ENCODE measurements at regions not wholly inside any gene's neighbourhood (a gene's known extent, or its start where the extent isn't known, plus 50 kb on each side); places are given as distances from the start of the nearest gene placed in this dataset.

DNA sequence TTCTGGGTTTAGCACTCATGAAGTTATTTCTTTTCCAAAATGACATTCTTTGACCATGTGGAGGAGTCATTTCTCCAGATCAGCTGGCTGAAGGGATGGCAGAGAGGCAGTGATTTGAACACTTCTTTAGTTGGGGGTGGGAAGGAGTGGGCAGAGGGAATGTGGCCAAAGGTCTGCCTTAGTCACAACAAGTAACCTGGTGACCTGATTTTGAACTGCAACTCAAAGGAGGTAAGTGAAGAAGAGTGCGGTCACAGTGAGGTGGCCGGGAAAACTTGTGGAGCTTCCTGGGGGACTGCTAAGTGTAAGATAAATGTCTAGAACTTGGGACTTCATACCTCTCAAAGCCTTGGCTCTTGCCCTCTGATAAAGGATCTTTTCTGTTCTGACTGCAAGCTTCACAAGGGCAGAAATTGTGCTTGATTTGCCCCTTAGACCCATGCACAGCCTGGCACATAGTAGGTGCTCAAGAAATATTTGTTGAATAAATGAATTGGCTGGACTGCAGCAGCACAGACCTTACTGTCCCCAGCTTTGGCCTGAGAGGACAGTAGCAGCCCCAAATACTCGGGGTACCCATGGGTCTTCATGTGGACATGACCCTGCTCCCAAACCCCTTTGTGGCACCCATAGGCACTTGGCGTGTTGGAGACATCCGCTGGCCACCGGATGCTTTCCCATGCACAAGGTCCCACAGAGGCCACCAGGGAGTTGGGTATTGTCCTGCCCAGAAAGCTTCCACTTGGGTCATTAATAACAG lies 99.0 kb upstream of the ALX4 start (continued):
- TF ChIP-seq MXI1 (IDR thresholded peaks at IDR 0.05; ENCODE audit: low read depth, low read length) (no peak), NR2F1 (conservative IDR thresholded peaks at IDR 0.05) (no peak), TCF12 (IDR thresholded peaks at IDR 0.05; ENCODE audit: low read depth, low read length) (no peak), EP300 (IDR thresholded peaks at IDR 0.05; ENCODE audit: borderline replicate concordance in 1 of 2, control insufficient read depth in 1 of 2, low read depth in 2 of 2, low read length in 2 of 2) (no peak), NRF1 (conservative IDR thresholded peaks at IDR 0.05; ENCODE audit: low read depth, low read length) (no peak), RUNX3 (IDR thresholded peaks at IDR 0.05; ENCODE audit: low read length) (no peak), IKZF2 (IDR thresholded peaks at IDR 0.05) (no peak), BACH1 (IDR thresholded peaks at IDR 0.05; ENCODE audit: borderline replicate concordance) (no peak), PAX5 (IDR thresholded peaks at IDR 0.05; ENCODE audit: borderline replicate concordance, low read depth, low read length) (no peak)
- TF ChIP-seq, protein P1, sequence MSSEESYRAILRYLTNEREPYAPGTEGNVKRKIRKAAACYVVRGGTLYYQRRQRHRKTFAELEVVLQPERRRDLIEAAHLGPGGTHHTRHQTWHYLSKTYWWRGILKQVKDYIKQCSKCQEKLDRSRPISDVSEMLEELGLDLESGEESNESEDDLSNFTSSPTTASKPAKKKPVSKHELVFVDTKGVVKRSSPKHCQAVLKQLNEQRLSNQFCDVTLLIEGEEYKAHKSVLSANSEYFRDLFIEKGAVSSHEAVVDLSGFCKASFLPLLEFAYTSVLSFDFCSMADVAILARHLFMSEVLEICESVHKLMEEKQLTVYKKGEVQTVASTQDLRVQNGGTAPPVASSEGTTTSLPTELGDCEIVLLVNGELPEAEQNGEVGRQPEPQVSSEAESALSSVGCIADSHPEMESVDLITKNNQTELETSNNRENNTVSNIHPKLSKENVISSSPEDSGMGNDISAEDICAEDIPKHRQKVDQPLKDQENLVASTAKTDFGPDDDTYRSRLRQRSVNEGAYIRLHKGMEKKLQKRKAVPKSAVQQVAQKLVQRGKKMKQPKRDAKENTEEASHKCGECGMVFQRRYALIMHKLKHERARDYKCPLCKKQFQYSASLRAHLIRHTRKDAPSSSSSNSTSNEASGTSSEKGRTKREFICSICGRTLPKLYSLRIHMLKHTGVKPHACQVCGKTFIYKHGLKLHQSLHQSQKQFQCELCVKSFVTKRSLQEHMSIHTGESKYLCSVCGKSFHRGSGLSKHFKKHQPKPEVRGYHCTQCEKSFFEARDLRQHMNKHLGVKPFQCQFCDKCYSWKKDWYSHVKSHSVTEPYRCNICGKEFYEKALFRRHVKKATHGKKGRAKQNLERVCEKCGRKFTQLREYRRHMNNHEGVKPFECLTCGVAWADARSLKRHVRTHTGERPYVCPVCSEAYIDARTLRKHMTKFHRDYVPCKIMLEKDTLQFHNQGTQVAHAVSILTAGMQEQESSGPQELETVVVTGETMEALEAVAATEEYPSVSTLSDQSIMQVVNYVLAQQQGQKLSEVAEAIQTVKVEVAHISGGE (CRISPR knock-in tag; IDR thresholded peaks at IDR 0.05), result no peak
- TF ChIP-seq, protein P2, sequence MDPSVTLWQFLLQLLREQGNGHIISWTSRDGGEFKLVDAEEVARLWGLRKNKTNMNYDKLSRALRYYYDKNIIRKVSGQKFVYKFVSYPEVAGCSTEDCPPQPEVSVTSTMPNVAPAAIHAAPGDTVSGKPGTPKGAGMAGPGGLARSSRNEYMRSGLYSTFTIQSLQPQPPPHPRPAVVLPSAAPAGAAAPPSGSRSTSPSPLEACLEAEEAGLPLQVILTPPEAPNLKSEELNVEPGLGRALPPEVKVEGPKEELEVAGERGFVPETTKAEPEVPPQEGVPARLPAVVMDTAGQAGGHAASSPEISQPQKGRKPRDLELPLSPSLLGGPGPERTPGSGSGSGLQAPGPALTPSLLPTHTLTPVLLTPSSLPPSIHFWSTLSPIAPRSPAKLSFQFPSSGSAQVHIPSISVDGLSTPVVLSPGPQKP (IDR thresholded peaks at IDR 0.05; ENCODE audit: low read depth, low read length), result no peak
- TF ChIP-seq, protein P3, sequence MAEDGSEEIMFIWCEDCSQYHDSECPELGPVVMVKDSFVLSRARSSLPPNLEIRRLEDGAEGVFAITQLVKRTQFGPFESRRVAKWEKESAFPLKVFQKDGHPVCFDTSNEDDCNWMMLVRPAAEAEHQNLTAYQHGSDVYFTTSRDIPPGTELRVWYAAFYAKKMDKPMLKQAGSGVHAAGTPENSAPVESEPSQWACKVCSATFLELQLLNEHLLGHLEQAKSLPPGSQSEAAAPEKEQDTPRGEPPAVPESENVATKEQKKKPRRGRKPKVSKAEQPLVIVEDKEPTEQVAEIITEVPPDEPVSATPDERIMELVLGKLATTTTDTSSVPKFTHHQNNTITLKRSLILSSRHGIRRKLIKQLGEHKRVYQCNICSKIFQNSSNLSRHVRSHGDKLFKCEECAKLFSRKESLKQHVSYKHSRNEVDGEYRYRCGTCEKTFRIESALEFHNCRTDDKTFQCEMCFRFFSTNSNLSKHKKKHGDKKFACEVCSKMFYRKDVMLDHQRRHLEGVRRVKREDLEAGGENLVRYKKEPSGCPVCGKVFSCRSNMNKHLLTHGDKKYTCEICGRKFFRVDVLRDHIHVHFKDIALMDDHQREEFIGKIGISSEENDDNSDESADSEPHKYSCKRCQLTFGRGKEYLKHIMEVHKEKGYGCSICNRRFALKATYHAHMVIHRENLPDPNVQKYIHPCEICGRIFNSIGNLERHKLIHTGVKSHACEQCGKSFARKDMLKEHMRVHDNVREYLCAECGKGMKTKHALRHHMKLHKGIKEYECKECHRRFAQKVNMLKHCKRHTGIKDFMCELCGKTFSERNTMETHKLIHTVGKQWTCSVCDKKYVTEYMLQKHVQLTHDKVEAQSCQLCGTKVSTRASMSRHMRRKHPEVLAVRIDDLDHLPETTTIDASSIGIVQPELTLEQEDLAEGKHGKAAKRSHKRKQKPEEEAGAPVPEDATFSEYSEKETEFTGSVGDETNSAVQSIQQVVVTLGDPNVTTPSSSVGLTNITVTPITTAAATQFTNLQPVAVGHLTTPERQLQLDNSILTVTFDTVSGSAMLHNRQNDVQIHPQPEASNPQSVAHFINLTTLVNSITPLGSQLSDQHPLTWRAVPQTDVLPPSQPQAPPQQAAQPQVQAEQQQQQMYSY (CRISPR knock-in tag; IDR thresholded peaks at IDR 0.05), result no peak
- TF ChIP-seq, protein P4, sequence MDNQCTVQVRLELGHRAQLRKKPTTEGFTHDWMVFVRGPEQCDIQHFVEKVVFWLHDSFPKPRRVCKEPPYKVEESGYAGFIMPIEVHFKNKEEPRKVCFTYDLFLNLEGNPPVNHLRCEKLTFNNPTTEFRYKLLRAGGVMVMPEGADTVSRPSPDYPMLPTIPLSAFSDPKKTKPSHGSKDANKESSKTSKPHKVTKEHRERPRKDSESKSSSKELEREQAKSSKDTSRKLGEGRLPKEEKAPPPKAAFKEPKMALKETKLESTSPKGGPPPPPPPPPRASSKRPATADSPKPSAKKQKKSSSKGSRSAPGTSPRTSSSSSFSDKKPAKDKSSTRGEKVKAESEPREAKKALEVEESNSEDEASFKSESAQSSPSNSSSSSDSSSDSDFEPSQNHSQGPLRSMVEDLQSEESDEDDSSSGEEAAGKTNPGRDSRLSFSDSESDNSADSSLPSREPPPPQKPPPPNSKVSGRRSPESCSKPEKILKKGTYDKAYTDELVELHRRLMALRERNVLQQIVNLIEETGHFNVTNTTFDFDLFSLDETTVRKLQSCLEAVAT (IDR thresholded peaks at IDR 0.05), result no peak

Measured in GM12878 (cell line).